GM12892 (cell line): ENCODE measurements at regions not wholly inside any gene's neighbourhood (a gene's known extent, or its start where the extent isn't known, plus 50 kb on each side); places are given as distances from the start of the nearest gene placed in this dataset.

ENCODE experiments used
- POLR2A ChIP-seq: IDR thresholded peaks from 2 replicates; pipeline ENCODE4 v1.6.1; 2011; ENCODE audit warnings: low read depth, low read length, control low read depth
- POLR2AphosphoS5 ChIP-seq: IDR thresholded peaks from 2 replicates; pipeline ENCODE4 v1.6.1; 2011; ENCODE audit warnings: low read depth, low read length, control low read depth
- TAF1 ChIP-seq: IDR thresholded peaks from 2 replicates; pipeline ENCODE4 v1.6.1; 2011; ENCODE audit warnings: low read depth, mild to moderate bottlenecking, control low read depth, low read length, borderline replicate concordance

DNA sequence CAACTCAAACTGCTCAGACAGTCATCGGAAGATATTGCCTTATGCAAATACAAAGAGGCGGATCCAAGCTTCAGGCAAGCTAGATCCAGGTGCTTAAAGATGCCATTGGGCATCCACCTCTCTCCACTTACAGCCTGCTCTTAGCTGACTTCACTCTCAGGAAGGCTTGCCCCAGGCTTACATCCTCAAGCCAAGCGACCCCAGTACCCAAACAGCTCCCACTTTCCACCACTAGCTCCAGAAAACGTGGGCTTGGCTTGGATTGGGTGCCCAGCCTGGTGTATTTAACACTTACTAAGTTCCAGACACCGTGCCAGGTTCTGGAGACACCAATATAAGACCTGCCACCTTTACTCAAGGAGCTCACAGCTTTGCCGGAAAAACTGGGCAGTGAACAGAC, 142.1 kb upstream of the VSTM2B start:
- TF ChIP-seq POLR2A = no peak
- TF ChIP-seq POLR2AphosphoS5 = no peak
- TF ChIP-seq TAF1 = no peak
